SK-N-SH (cell line): ENCODE measurements at regions not wholly inside any gene's neighbourhood (a gene's known extent, or its start where the extent isn't known, plus 50 kb on each side); places are given as distances from the start of the nearest gene placed in this dataset.

Source experiments
- CTCF ChIA-PET: fragments of 300-600, 350-600 bp; formaldehyde crosslinking; extraction: SDS; loops from one replicate; lab custom pipeline; 2021; lab: Yijun Ruan, JAX
- POLR2A ChIA-PET: fragments of 350-600 bp; sonication (Branson Sonifier 250); formaldehyde crosslinking; extraction: SDS; loops from one replicate; lab custom pipeline; 2020; ENCODE audit warnings: antibody characterized with exemption, inconsistent platforms; lab: Yijun Ruan, JAX
- DNase-seq: peaks from one replicate; pipeline ENCODE4 v3.0.0; 2012
- H2AFZ ChIP-seq: fragments of 200-600 bp; sonication (generic); 2 replicates; pipeline ENCODE4 v1.8.1; 2016; ENCODE audit warnings: antibody characterized with exemption, mild to moderate bottlenecking, low read depth
- H3F3A ChIP-seq: fragments of 200-600 bp; sonication (generic); replicated peaks from 2 replicates; pipeline ENCODE3; 2016; ENCODE audit warnings: antibody characterized with exemption, mild to moderate bottlenecking; ENCODE audit not compliant: insufficient read depth
- H3K27ac ChIP-seq, 2 experiments: fragments of 200-500 bp in 1 of 2; fragments of 200-600 bp in 1 of 2; sonication (Bioruptor generic) in 1 of 2; sonication (generic), shearing (Covaris generic) in 1 of 2; 2 replicates each; pipeline versions ENCODE4 v1.5.1 to v1.6.1; 2014 to 2016; ENCODE audit warnings: low read depth in 2 of 2, inconsistent platforms in 1 of 2, low read length in 1 of 2, mild to moderate bottlenecking in 1 of 2, mixed read lengths in 1 of 2
- H3K27me3 ChIP-seq: fragments of 200-600 bp; sonication (generic), shearing (Covaris generic); 2 replicates; pipeline ENCODE4 v1.6.1; 2016; ENCODE audit warnings: mixed run types; ENCODE audit not compliant: insufficient read depth
- H3K36me3 ChIP-seq, 2 experiments: fragments of 200-500 bp in 1 of 2; fragments of 200-600 bp in 1 of 2; sonication (Bioruptor generic) in 1 of 2; sonication (generic) in 1 of 2; replicated peaks in 1 of 2; 2 replicates each; pipeline versions ENCODE3 to v1.5.1; 2014 to 2016; ENCODE audit warnings: low read length in 1 of 2, mild to moderate bottlenecking in 1 of 2; ENCODE audit not compliant: insufficient read depth in 2 of 2, control insufficient read depth in 1 of 2
- H3K4me1 ChIP-seq, 2 experiments: fragments of 200-500 bp in 1 of 2; fragments of 200-600 bp in 1 of 2; sonication (Bioruptor generic) in 1 of 2; sonication (generic), shearing (Covaris generic) in 1 of 2; 2 replicates each; pipeline versions ENCODE4 v1.5.1 to v1.6.1; 2014 to 2016; ENCODE audit warnings: low read depth in 1 of 2, low read length in 1 of 2, mixed run types in 1 of 2; ENCODE audit not compliant: insufficient read depth in 2 of 2, control insufficient read depth in 1 of 2
- H3K4me2 ChIP-seq: fragments of 200-600 bp; sonication (generic), shearing (Covaris generic); 2 replicates; pipeline ENCODE4 v1.6.1; 2017; ENCODE audit warnings: mixed run types
- H3K4me3 ChIP-seq, 2 experiments: fragments of 200-500 bp in 1 of 2; fragments of 200-600 bp in 1 of 2; sonication (Bioruptor generic) in 1 of 2; sonication (generic), shearing (Covaris generic) in 1 of 2; 2 replicates each; pipeline versions ENCODE4 v1.5.1 to v1.8.1; 2014 to 2016; ENCODE audit warnings: low read depth in 2 of 2, inconsistent platforms in 1 of 2, low read length in 1 of 2, mild to moderate bottlenecking in 1 of 2, mixed read lengths in 1 of 2, moderate library complexity in 1 of 2
- H3K79me2 ChIP-seq: fragments of 200-600 bp; sonication (generic); 2 replicates; pipeline ENCODE4 v1.8.1; 2017; ENCODE audit warnings: mild to moderate bottlenecking; ENCODE audit not compliant: insufficient read depth
- H3K9ac ChIP-seq: fragments of 200-600 bp; sonication (generic); 2 replicates; pipeline ENCODE4 v1.6.1; 2017; ENCODE audit warnings: mixed run types
- H3K9me2 ChIP-seq: fragments of 200-600 bp; sonication (generic); 2 replicates; pipeline ENCODE4 v1.6.1; 2017; ENCODE audit warnings: mixed run types
- H3K9me3 ChIP-seq: fragments of 200-600 bp; sonication (generic); 2 replicates; pipeline ENCODE4 v1.6.1; 2017; ENCODE audit warnings: mixed run types, mild to moderate bottlenecking, moderate library complexity
- H4K20me1 ChIP-seq: fragments of 200-600 bp; sonication (generic); 2 replicates; pipeline ENCODE4 v1.6.1; 2017; ENCODE audit warnings: mild to moderate bottlenecking, mixed run types; ENCODE audit not compliant: insufficient read depth
- EZH2phosphoT487 ChIP-seq: fragments of 200-600 bp; sonication (generic); IDR thresholded peaks from 2 replicates; pipeline ENCODE4 v1.6.1; 2017; ENCODE audit warnings: low read depth, mixed run types, mild to moderate bottlenecking, antibody characterized with exemption, moderate library complexity, borderline replicate concordance
- FOXJ3 ChIP-seq: sonication (generic); formaldehyde crosslinking; IDR thresholded peaks from 2 replicates; pipeline ENCODE4 v1.5.1; 2020; ENCODE audit warnings: mild to moderate bottlenecking, missing genetic modification reagents
- GABPA ChIP-seq: IDR thresholded peaks from 2 replicates; pipeline ENCODE4 v1.4.0; 2012; ENCODE audit warnings: low read depth, mild to moderate bottlenecking
- RAD21 ChIP-seq: IDR thresholded peaks from 2 replicates; pipeline ENCODE4 v1.6.1; 2012; ENCODE audit warnings: mild to moderate bottlenecking, low read length
- RXRA ChIP-seq: IDR thresholded peaks from 2 replicates; pipeline ENCODE4 v1.4.0; 2012; ENCODE audit warnings: low read depth, mild to moderate bottlenecking, borderline replicate concordance
- TAF1 ChIP-seq: IDR thresholded peaks from 2 replicates; pipeline ENCODE4 v1.6.1; 2012; ENCODE audit warnings: low read depth, mild to moderate bottlenecking, low read length, moderate library complexity, borderline replicate concordance
- WGBS: methylation state at CpG from one replicate; pipeline ENCODE4 v1.1.6; 2017; ENCODE audit warnings: low lambda C conversion rate; 5-methylcytosine and 5-hydroxymethylcytosine counted together
- TF ChIP-seq, protein P1 (sequence below): IDR thresholded peaks from 2 replicates; pipeline ENCODE4 v1.6.1; 2012; ENCODE audit warnings: mild to moderate bottlenecking, low read depth, low read length, moderate library complexity
- TF ChIP-seq, protein P2 (sequence below): fragments of 200-600 bp; sonication (generic); IDR thresholded peaks from 2 replicates; pipeline ENCODE4 v1.6.1; 2017; ENCODE audit warnings: antibody characterized with exemption, mild to moderate bottlenecking, moderate library complexity
- TF ChIP-seq, protein P3 (sequence below): IDR thresholded peaks from 2 replicates; pipeline ENCODE4; 2012

DNA sequence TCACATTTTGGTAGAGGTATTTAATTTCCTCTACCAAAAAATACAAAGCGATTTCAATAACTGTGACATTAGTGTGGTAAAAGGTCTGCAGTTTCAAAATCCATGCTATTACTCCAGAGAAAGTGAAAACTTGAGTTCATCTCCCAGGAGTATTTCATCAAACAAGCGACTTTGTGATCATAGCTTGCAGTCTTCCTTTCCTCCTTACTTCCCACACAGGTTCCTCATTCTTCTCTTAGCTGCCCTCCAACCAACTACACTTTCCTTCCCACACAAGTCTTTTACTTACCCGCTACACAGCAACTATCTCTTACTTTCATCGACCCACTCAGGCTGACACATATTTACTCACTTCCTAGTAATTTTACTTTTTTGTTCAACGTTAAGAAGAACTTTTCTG lies 413.4 kb upstream of the USP15 start (continued):
- TF ChIP-seq, protein P1, sequence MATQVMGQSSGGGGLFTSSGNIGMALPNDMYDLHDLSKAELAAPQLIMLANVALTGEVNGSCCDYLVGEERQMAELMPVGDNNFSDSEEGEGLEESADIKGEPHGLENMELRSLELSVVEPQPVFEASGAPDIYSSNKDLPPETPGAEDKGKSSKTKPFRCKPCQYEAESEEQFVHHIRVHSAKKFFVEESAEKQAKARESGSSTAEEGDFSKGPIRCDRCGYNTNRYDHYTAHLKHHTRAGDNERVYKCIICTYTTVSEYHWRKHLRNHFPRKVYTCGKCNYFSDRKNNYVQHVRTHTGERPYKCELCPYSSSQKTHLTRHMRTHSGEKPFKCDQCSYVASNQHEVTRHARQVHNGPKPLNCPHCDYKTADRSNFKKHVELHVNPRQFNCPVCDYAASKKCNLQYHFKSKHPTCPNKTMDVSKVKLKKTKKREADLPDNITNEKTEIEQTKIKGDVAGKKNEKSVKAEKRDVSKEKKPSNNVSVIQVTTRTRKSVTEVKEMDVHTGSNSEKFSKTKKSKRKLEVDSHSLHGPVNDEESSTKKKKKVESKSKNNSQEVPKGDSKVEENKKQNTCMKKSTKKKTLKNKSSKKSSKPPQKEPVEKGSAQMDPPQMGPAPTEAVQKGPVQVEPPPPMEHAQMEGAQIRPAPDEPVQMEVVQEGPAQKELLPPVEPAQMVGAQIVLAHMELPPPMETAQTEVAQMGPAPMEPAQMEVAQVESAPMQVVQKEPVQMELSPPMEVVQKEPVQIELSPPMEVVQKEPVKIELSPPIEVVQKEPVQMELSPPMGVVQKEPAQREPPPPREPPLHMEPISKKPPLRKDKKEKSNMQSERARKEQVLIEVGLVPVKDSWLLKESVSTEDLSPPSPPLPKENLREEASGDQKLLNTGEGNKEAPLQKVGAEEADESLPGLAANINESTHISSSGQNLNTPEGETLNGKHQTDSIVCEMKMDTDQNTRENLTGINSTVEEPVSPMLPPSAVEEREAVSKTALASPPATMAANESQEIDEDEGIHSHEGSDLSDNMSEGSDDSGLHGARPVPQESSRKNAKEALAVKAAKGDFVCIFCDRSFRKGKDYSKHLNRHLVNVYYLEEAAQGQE, result no peak
- TF ChIP-seq, protein P2, sequence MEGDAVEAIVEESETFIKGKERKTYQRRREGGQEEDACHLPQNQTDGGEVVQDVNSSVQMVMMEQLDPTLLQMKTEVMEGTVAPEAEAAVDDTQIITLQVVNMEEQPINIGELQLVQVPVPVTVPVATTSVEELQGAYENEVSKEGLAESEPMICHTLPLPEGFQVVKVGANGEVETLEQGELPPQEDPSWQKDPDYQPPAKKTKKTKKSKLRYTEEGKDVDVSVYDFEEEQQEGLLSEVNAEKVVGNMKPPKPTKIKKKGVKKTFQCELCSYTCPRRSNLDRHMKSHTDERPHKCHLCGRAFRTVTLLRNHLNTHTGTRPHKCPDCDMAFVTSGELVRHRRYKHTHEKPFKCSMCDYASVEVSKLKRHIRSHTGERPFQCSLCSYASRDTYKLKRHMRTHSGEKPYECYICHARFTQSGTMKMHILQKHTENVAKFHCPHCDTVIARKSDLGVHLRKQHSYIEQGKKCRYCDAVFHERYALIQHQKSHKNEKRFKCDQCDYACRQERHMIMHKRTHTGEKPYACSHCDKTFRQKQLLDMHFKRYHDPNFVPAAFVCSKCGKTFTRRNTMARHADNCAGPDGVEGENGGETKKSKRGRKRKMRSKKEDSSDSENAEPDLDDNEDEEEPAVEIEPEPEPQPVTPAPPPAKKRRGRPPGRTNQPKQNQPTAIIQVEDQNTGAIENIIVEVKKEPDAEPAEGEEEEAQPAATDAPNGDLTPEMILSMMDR, result no peak
- TF ChIP-seq EZH2phosphoT487 (no peak), TAF1 (no peak), RXRA (no peak)

DNA sequence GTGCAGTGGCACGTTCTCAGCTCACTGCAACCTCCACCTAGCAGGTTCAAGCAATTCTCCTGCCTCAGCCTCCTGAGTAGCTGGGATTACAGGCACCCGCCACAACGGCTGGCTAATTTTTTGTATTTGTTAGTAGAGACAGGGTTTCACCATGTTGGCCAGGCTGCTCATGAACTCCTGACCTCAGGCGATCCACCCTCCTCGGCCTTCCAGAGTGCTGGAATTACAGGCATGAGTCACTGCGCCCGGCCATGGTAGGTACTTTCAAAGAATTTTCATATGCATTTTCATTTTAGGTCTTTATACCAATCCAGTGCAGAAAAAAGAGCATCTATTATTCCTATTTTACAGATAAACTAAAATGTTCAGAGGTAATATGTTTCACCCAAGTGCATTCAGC lies 411.3 kb upstream of the USP15 start:
- Histone ChIP-seq H3K4me2 (no peak overlapping the region), H3K9me2 (no peaks in the 10 kb centered on the region), H3K27ac (no peak overlapping the region), H3K9ac (no peak overlapping the region), H3K79me2 (no peaks in the 10 kb centered on the region), H4K20me1 (no peaks in the 10 kb centered on the region), H3F3A (no peaks in the 10 kb centered on the region), H2AFZ (no peak overlapping the region), H3K4me3 (no peak overlapping the region), H3K4me1 (no peaks in the 10 kb centered on the region), H3K9me3 (no peaks in the 10 kb centered on the region), H3K27me3 (no peaks in the 10 kb centered on the region), H3K36me3 (no peaks in the 10 kb centered on the region)
- WGBS, result 3% methylated on average over 7 of the region's 7 CpGs
- no peak for DNase-seq
- POLR2A ChIA-PET, result no interaction called here
- TF ChIP-seq RAD21 (no peak), FOXJ3 (CRISPR knock-in tag) (no peak), RXRA (no peak), GABPA (no peak)
- TF ChIP-seq, protein P3, sequence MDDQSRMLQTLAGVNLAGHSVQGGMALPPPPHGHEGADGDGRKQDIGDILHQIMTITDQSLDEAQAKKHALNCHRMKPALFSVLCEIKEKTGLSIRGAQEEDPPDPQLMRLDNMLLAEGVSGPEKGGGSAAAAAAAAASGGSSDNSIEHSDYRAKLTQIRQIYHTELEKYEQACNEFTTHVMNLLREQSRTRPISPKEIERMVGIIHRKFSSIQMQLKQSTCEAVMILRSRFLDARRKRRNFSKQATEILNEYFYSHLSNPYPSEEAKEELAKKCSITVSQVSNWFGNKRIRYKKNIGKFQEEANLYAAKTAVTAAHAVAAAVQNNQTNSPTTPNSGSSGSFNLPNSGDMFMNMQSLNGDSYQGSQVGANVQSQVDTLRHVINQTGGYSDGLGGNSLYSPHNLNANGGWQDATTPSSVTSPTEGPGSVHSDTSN, result no peak
- TF ChIP-seq, protein P1, result no peak
- CTCF ChIA-PET, result no interaction called here
